IMR-90 (cell line): ENCODE measurements at regions not wholly inside any gene's neighbourhood (a gene's known extent, or its start where the extent isn't known, plus 50 kb on each side); places are given as distances from the start of the nearest gene placed in this dataset.

Experiments
- ATAC-seq: fragments of 200-7000 bp; cut with Tn5 transposase; 2 replicates; pipeline ENCODE4 v1.9.1; 2020; ENCODE audit warnings: low read depth, mild to moderate bottlenecking, moderate library complexity
- BruUV-seq: library from RNA; stranded (reverse); fragments of 400-500 nt; replicated peaks from 2 replicates; lab custom pipeline; 2021; lab: Mats Ljungman, UMichigan
- CTCF ChIA-PET: fragments of 300-600 bp; formaldehyde crosslinking; extraction: SDS; loops from one replicate; lab custom pipeline; 2021; ENCODE audit warnings: antibody characterized with exemption; lab: Yijun Ruan, JAX
- POLR2A ChIA-PET: fragments of 300-600 bp; sonication (Branson Sonifier 250); formaldehyde crosslinking; loops from one replicate; lab custom pipeline; 2022; ENCODE audit warnings: antibody characterized with exemption; ENCODE audit not compliant: unreplicated experiment; lab: Charles Lee
- DNase-seq: peaks from one replicate; pipeline ENCODE4 v3.0.0; 2013
- H2AFZ ChIP-seq: replicated peaks from 2 replicates; pipeline ENCODE3; 2013; ENCODE audit warnings: low read length, mild to moderate bottlenecking; ENCODE audit not compliant: poor library complexity
- H2AK5ac ChIP-seq: 2 replicates; pipeline ENCODE4 v1.6.1; 2013; ENCODE audit warnings: low read depth, low read length, inconsistent platforms
- H2AK9ac ChIP-seq: replicated peaks from 2 replicates; pipeline ENCODE3; 2013; ENCODE audit warnings: mild to moderate bottlenecking, low read depth, low read length, moderate library complexity; ENCODE audit not compliant: poor library complexity
- H2BK120ac ChIP-seq: 2 replicates; pipeline ENCODE4 v1.6.1; 2013; ENCODE audit warnings: low read depth, low read length, inconsistent platforms
- H2BK15ac ChIP-seq: 3 replicates; pipeline ENCODE4 v1.6.1; 2013; ENCODE audit warnings: low read depth, low read length, inconsistent platforms
- H2BK20ac ChIP-seq: 2 replicates; pipeline ENCODE4 v1.6.1; 2013; ENCODE audit warnings: low read depth, mild to moderate bottlenecking, inconsistent platforms, low read length, moderate library complexity
- H2BK5ac ChIP-seq: 2 replicates; pipeline ENCODE4 v1.6.1; 2013; ENCODE audit warnings: mild to moderate bottlenecking, low read depth, low read length, inconsistent platforms; ENCODE audit not compliant: poor library complexity, severe bottlenecking
- H3K14ac ChIP-seq: replicated peaks from 2 replicates; pipeline ENCODE4 v1.6.1; 2013; ENCODE audit warnings: low read depth, low read length, inconsistent platforms
- H3K18ac ChIP-seq: 2 replicates; pipeline ENCODE4 v1.6.1; 2013; ENCODE audit warnings: low read depth, low read length, control low read depth
- H3K23ac ChIP-seq: 2 replicates; pipeline ENCODE4 v1.6.1; 2013; ENCODE audit warnings: low read depth, low read length, inconsistent platforms
- H3K27ac ChIP-seq: 2 replicates; pipeline ENCODE4 v1.5.1; 2013; ENCODE audit warnings: mild to moderate bottlenecking, control low read depth, low read length; ENCODE audit not compliant: insufficient read depth
- H3K27me3 ChIP-seq: 2 replicates; pipeline ENCODE4 v1.6.1; 2013; ENCODE audit warnings: low read length; ENCODE audit not compliant: control insufficient read depth, insufficient read depth
- H3K36me3 ChIP-seq: 2 replicates; pipeline ENCODE4 v1.6.1; 2013; ENCODE audit warnings: low read length, mixed read lengths; ENCODE audit not compliant: control insufficient read depth, insufficient read depth
- H3K4ac ChIP-seq: 2 replicates; pipeline ENCODE4 v1.6.1; 2013; ENCODE audit warnings: low read depth, low read length, inconsistent platforms
- H3K4me1 ChIP-seq: 2 replicates; pipeline ENCODE4 v1.6.1; 2013; ENCODE audit warnings: low read length, mixed read lengths; ENCODE audit not compliant: control insufficient read depth, insufficient read depth
- H3K4me2 ChIP-seq: 2 replicates; pipeline ENCODE4 v1.6.1; 2013; ENCODE audit warnings: low read depth, mild to moderate bottlenecking, control low read depth, low read length, moderate library complexity
- H3K4me3 ChIP-seq: 2 replicates; pipeline ENCODE4 v1.5.1; 2013; ENCODE audit warnings: low read depth, mild to moderate bottlenecking, control low read depth, low read length, moderate library complexity; ENCODE audit not compliant: insufficient read depth
- H3K56ac ChIP-seq: 2 replicates; pipeline ENCODE4 v1.6.1; 2013; ENCODE audit warnings: low read length, inconsistent platforms; ENCODE audit not compliant: insufficient read depth; ENCODE audit errors: extremely low read depth
- H3K79me1 ChIP-seq, 2 experiments: 2 replicates each; pipeline ENCODE4 v1.6.1; 2013; ENCODE audit warnings: low read length in 2 of 2, inconsistent platforms in 1 of 2, low read depth in 1 of 2
- H3K9ac ChIP-seq: 2 replicates; pipeline ENCODE4 v1.6.1; 2013; ENCODE audit warnings: low read depth, low read length, control low read depth
- H3K9me1 ChIP-seq: 2 replicates; pipeline ENCODE4 v1.6.1; 2013; ENCODE audit warnings: low read length, inconsistent platforms; ENCODE audit not compliant: insufficient read depth
- H3K9me3 ChIP-seq: 2 replicates; pipeline ENCODE4 v1.6.1; 2013; ENCODE audit warnings: low read length; ENCODE audit not compliant: control insufficient read depth, insufficient read depth
- H4K20me1 ChIP-seq: 2 replicates; pipeline ENCODE4 v1.6.1; 2013; ENCODE audit warnings: low read length, inconsistent platforms; ENCODE audit not compliant: insufficient read depth
- H4K5ac ChIP-seq: 2 replicates; pipeline ENCODE4 v1.6.1; 2013; ENCODE audit warnings: mild to moderate bottlenecking, low read depth, low read length, control low read depth
- H4K8ac ChIP-seq, 2 experiments: 2 replicates each; pipeline ENCODE4 v1.6.1; 2013; ENCODE audit warnings: low read depth in 2 of 2, low read length in 2 of 2, control low read depth in 1 of 2, inconsistent platforms in 1 of 2
- H4K91ac ChIP-seq: 2 replicates; pipeline ENCODE4 v1.6.1; 2013; ENCODE audit warnings: low read depth, low read length, inconsistent platforms; ENCODE audit not compliant: insufficient read depth
- CEBPB ChIP-seq: IDR thresholded peaks from 2 replicates; pipeline ENCODE4 v1.6.1; 2012; ENCODE audit warnings: low read depth, low read length, improper control_type of control experiment
- CHD1 ChIP-seq: IDR thresholded peaks from 2 replicates; pipeline ENCODE4 v1.6.1; 2012; ENCODE audit warnings: low read depth, low read length, improper control_type of control experiment
- FOS ChIP-seq: fragments of 150-350 bp; IDR thresholded peaks from 2 replicates; pipeline ENCODE4 v1.6.1; 2016; ENCODE audit warnings: low read depth, low read length
- MAFK ChIP-seq: IDR thresholded peaks from 2 replicates; pipeline ENCODE4 v1.6.1; 2012; ENCODE audit warnings: low read depth, low read length, improper control_type of control experiment
- MAZ ChIP-seq: IDR thresholded peaks from 2 replicates; pipeline ENCODE4 v1.6.1; 2012; ENCODE audit warnings: low read depth, mild to moderate bottlenecking, low read length, improper control_type of control experiment, moderate library complexity, borderline replicate concordance
- MXI1 ChIP-seq: IDR thresholded peaks from 2 replicates; pipeline ENCODE4 v1.6.1; 2012; ENCODE audit warnings: low read depth, mild to moderate bottlenecking, low read length, moderate library complexity, borderline replicate concordance
- NFE2L2 ChIP-seq: fragments of 150-350 bp; IDR thresholded peaks from 2 replicates; pipeline ENCODE4 v1.6.1; 2016; ENCODE audit warnings: low read depth, mild to moderate bottlenecking, low read length
- USF2 ChIP-seq: fragments of 150-350 bp; IDR thresholded peaks from 2 replicates; pipeline ENCODE4 v1.6.1; 2017; ENCODE audit warnings: mild to moderate bottlenecking, antibody characterized with exemption, low read length, low read depth
- WGBS, 2 experiments: methylation state at CpG; one replicate each; pipeline versions ENCODE4 v1.1.5 to v1.1.7; 2013; ENCODE audit warnings: missing lambda C conversion rate in 2 of 2; ENCODE audit not compliant: insufficient read length in 1 of 2; ENCODE audit errors: extremely low coverage in 2 of 2; 5-methylcytosine and 5-hydroxymethylcytosine counted together
- dilution Hi-C: fragments of 300-500 bp; cut with HindIII; formaldehyde crosslinking; loops from one replicate; pipeline ENCODE4 v1.14.3; 2018; ENCODE audit warnings: low sequenced_read_pairs; ENCODE audit not compliant: unreplicated experiment
- in situ Hi-C: fragments of 300-500 bp; cut with MboI; formaldehyde crosslinking; loops from 3 replicates; pipeline ENCODE4 v1.14.3; 2019; ENCODE audit warnings: low sequenced_read_pairs, inconsistent platforms, mixed read lengths
- intact Hi-C: fragments of 100-400 bp; cut with micrococcal nuclease; formaldehyde crosslinking; loops from 2 replicates; pipeline ENCODE4 v1.10.0; 2022

GRCh38 chrX:137118536-137118935, 84.7 kb upstream of the GPR101 start:
- Histone ChIP-seq H3K79me1 (no peaks in the 10 kb centered on the region), H2AFZ (no peak overlapping the region), H4K91ac (no peak overlapping the region), H3K4me1 (no peaks in the 10 kb centered on the region), H3K36me3 (no peaks in the 10 kb centered on the region), H3K23ac (no peak overlapping the region), H2BK15ac (no peak overlapping the region), H3K56ac (no peak overlapping the region), H2AK9ac (no peak overlapping the region), H3K27ac (no peak overlapping the region), H2BK120ac (no peak overlapping the region), H3K14ac (no peak overlapping the region), H2BK5ac (no peak overlapping the region), H2AK5ac (no peak overlapping the region), H3K4ac (no peak overlapping the region), H4K8ac (no peak overlapping the region), H2BK20ac (no peak overlapping the region), H3K9ac (no peak overlapping the region), H4K20me1 (no peaks in the 10 kb centered on the region), H4K5ac (no peak overlapping the region), H3K9me3 (no peaks in the 10 kb centered on the region), H3K4me2 (no peak overlapping the region), H3K9me1 (no peaks in the 10 kb centered on the region), H3K4me3 (no peak overlapping the region), H3K18ac (no peak overlapping the region), H3K27me3 (no peaks in the 10 kb centered on the region)
- POLR2A ChIA-PET, result no interaction called here
- CTCF ChIA-PET, result no interaction called here
- dilution Hi-C loops, result no loop called here
- BruUV-seq, result no TSS peak
- DNase-seq, result no peak
- intact Hi-C loops, result no loop called here
- no peak for TF ChIP-seq MXI1
- no peak for TF ChIP-seq MAFK
- TF ChIP-seq CEBPB, result no peak
- no peak for TF ChIP-seq USF2
- TF ChIP-seq FOS, result no peak
- TF ChIP-seq MAZ, result no peak
- no peak for TF ChIP-seq NFE2L2
- TF ChIP-seq CHD1, result no peak
- no CpG with 5 or more reads among the region's 1 CpG for WGBS, 2 experiments
- in situ Hi-C loops, result no loop called here
- no peak for ATAC-seq
